ENCODE measurements at regions not wholly inside any gene's neighbourhood (a gene's known extent, or its start where the extent isn't known, plus 50 kb on each side); places are given as distances from the start of the nearest gene placed in this dataset.

GRCh38 chr3:113084777-113085176 is 94.0 kb downstream of the GTPBP8 start:
- ChIA-PET POLR2A (no interaction called here), RAD21 (ENCODE audit: low non-redundant PET in 1 of 2, low total read pairs in 2 of 2, uncharacterized antibody in 2 of 2, unreplicated experiment in 2 of 2) (no interaction called here), CTCF (no interaction called here)
- no peak overlapping the region for H3K9ac ChIP-seq (ENCODE audit: low read length)
- ATAC-seq (no peak), DNase-seq (ENCODE audit: low read depth, low spot score) (no peak)
- no peak overlapping the region for H2AFZ ChIP-seq (ENCODE audit: low read depth, low read length, poor library complexity, severe bottlenecking)
- no peaks in the 10 kb centered on the region for H3K79me2 ChIP-seq (ENCODE audit: insufficient read depth, low read length)
- H3K27me3 ChIP-seq (ENCODE audit: insufficient read depth, low read length), result no peaks in the 10 kb centered on the region
- no peaks in the 10 kb centered on the region for H3K9me3 ChIP-seq (ENCODE audit: control insufficient read depth in 1 of 2, insufficient read depth in 1 of 2, low read depth in 1 of 2, low read length in 2 of 2)
- intact Hi-C loops (cut with micrococcal nuclease), result no loop called here
- BruUV-seq (replicated peaks), result no TSS peak
- TF ChIP-seq POLR2A (IDR thresholded peaks at IDR 0.05; ENCODE audit: borderline replicate concordance, extremely low read depth, insufficient read depth, insufficient read length) (no peak), JUND (IDR thresholded peaks at IDR 0.05) (no peak), CEBPB (IDR thresholded peaks at IDR 0.05; ENCODE audit: low read depth) (no peak), FOSL1 (IDR thresholded peaks at IDR 0.05; ENCODE audit: low read depth) (no peak), EZH2phosphoT487 (IDR thresholded peaks at IDR 0.05; ENCODE audit: borderline replicate concordance) (no peak), TCF7L2 (IDR thresholded peaks at IDR 0.05; ENCODE audit: borderline replicate concordance, extremely low read depth, insufficient read depth, insufficient read length) (no peak), ELF1 (IDR thresholded peaks at IDR 0.05; ENCODE audit: borderline replicate concordance, low read depth) (no peak), ZBTB33 (IDR thresholded peaks at IDR 0.05; ENCODE audit: extremely low read depth, insufficient replicate concordance, low read length) (no peak), CTCF (IDR thresholded peaks at IDR 0.05 in 2 of 3, conservative IDR thresholded peaks at IDR 0.05 in 1 of 3; ENCODE audit: borderline replicate concordance in 1 of 3, insufficient read depth in 1 of 3, low read depth in 2 of 3, low read length in 2 of 3) (no peak), MAX (IDR thresholded peaks at IDR 0.05) (no peak)
- H3K4me1 ChIP-seq (ENCODE audit: control insufficient read depth in 1 of 2, insufficient read depth in 2 of 2, low read length in 2 of 2), result peaks cover 3 to 15% of the 10 kb centered on the region in 2 experiments; a peak in 3 of 4 replicates
- no peaks in the 10 kb centered on the region for H3K36me3 ChIP-seq (ENCODE audit: control insufficient read depth in 1 of 2, insufficient read depth in 2 of 2, low read length in 2 of 2)
- no peak overlapping the region for H3K4me3 ChIP-seq (replicated peaks in 1 of 2; ENCODE audit: low read depth in 1 of 2, low read length in 2 of 2)
- no peak overlapping the region for H3K27ac ChIP-seq (ENCODE audit: low read depth, low read length)
- H3K4me2 ChIP-seq (ENCODE audit: low read length), result no peak overlapping the region
- H3K9me2 ChIP-seq (ENCODE audit: insufficient read depth), result no peaks in the 10 kb centered on the region
- H4K20me1 ChIP-seq (ENCODE audit: insufficient read depth), result no peaks in the 10 kb centered on the region
